ENCODE measurements at regions not wholly inside any gene's neighbourhood (a gene's known extent, or its start where the extent isn't known, plus 50 kb on each side); places are given as distances from the start of the nearest gene placed in this dataset.

GRCh38 chr21:35692311-35692710 lies 368.0 kb downstream of the SETD4 start:
- DNase-seq: no peak

GRCh38 chr21:35690436-35690835 lies 369.9 kb downstream of the SETD4 start:
- no peak for DNase-seq

GRCh38 chr21:35686156-35686555 lies 374.2 kb downstream of the SETD4 start:
- DNase-seq: no peak

- DNase-seq: no peak
Observed at GRCh38 chr21:35683664-35684304, 376.5 kb downstream of the SETD4 start.

- no peak for DNase-seq
Observed at GRCh38 chr21:35682904-35683549, 377.3 kb downstream of the SETD4 start.

- no peak for DNase-seq
Observed at GRCh38 chr21:35681946-35682345, 378.4 kb downstream of the SETD4 start.

GRCh38 chr21:35679076-35679475 lies 381.2 kb downstream of the SETD4 start:
- no peak for DNase-seq

- DNase-seq: no peak
Observed at GRCh38 chr21:35678393-35678792, 381.9 kb downstream of the SETD4 start.

GRCh38 chr21:35677298-35677841 lies 383.0 kb downstream of the SETD4 start:
- DNase-seq: no peak

- no peak for DNase-seq
Observed at GRCh38 chr21:35674895-35675470, 385.3 kb downstream of the SETD4 start.

- DNase-seq: no peak
Observed at GRCh38 chr21:35674091-35674671, 386.1 kb downstream of the SETD4 start.

- DNase-seq: no peak
Observed at GRCh38 chr21:35672313-35672712, 388.0 kb downstream of the SETD4 start.

- DNase-seq: no peak
Observed at GRCh38 chr21:35664683-35665082, 395.6 kb downstream of the SETD4 start.

- no peak for DNase-seq
Observed at GRCh38 chr21:35663856-35664606, 396.3 kb downstream of the SETD4 start.

GRCh38 chr21:35658242-35658641 lies 402.1 kb downstream of the SETD4 start:
- no peak for DNase-seq

- no peak for DNase-seq
Observed at GRCh38 chr21:35652872-35653271, 407.5 kb downstream of the SETD4 start.

GRCh38 chr21:35652196-35652595 lies 408.1 kb downstream of the SETD4 start:
- DNase-seq: no peak

- no peak for DNase-seq
Observed at GRCh38 chr21:35651196-35651595, 409.1 kb downstream of the SETD4 start.

GRCh38 chr21:35649186-35649585 lies 411.1 kb downstream of the SETD4 start:
- no peak for DNase-seq

GRCh38 chr21:35648512-35648911 lies 411.8 kb downstream of the SETD4 start:
- no peak for DNase-seq

GRCh38 chr21:35646606-35647005 lies 413.7 kb downstream of the SETD4 start:
- DNase-seq: no peak

- DNase-seq: no peak
Observed at GRCh38 chr21:35645991-35646390, 414.3 kb downstream of the SETD4 start.

GRCh38 chr21:35644523-35644922 lies 415.8 kb downstream of the SETD4 start:
- no peak for DNase-seq
